ENCODE measurements at regions not wholly inside any gene's neighbourhood (a gene's known extent, or its start where the extent isn't known, plus 50 kb on each side); places are given as distances from the start of the nearest gene placed in this dataset.

- TF ChIP-seq ZNF462 (CRISPR knock-in tag; IDR thresholded peaks at IDR 0.05): no peak
- no peak for TF ChIP-seq CTCF (conservative IDR thresholded peaks at IDR 0.05; ENCODE audit: low read depth in 2 of 2)
- TF ChIP-seq EZH2phosphoT487 (IDR thresholded peaks at IDR 0.05; ENCODE audit: unreplicated experiment): no peak
- no peak for TF ChIP-seq CREB1 (CRISPR knock-in tag; IDR thresholded peaks at IDR 0.05; ENCODE audit: low read depth)
- TF ChIP-seq POLR2AphosphoS5 (IDR thresholded peaks at IDR 0.05; ENCODE audit: low read depth): no peak
Measured at GRCh38 chr16:5385811-5386210, 288.2 kb upstream of the EEF2KMT start (continued).

GRCh38 chr16:5385115-5385514 lies 287.5 kb upstream of the EEF2KMT start:
- no peak overlapping the region for H3K27ac Mint-ChIP-seq
- H3K9me3 Mint-ChIP-seq: peaks cover 11% of the 10 kb centered on the region
- no peak for ATAC-seq
- Histone ChIP-seq H3K4me1 (ENCODE audit: insufficient read depth) (no peaks in the 10 kb centered on the region), H3K79me2 (replicated peaks; ENCODE audit: insufficient read depth) (no peaks in the 10 kb centered on the region), H3K27me3 (ENCODE audit: insufficient read depth) (no peaks in the 10 kb centered on the region), H3K4me2 (no peak overlapping the region), H4K20me1 (replicated peaks; ENCODE audit: insufficient read depth) (no peaks in the 10 kb centered on the region), H2AFZ (no peak overlapping the region), H3K9me2 (ENCODE audit: insufficient read depth) (no peaks in the 10 kb centered on the region), H3K36me3 (ENCODE audit: insufficient read depth) (no peaks in the 10 kb centered on the region), H3K4me3 (no peak overlapping the region), H3K27ac (ENCODE audit: low read depth) (no peak overlapping the region), H3F3A (replicated peaks; ENCODE audit: low read depth) (no peaks in the 10 kb centered on the region)
- H3K36me3 Mint-ChIP-seq (ENCODE audit: low read depth): peaks cover 5% of the 10 kb centered on the region; the same call in 2 of the 3 replicates
- H3K4me3 Mint-ChIP-seq: no peak overlapping the region
- DNase-seq (ENCODE audit: low spot score): no peak
- peaks cover 11% of the 10 kb centered on the region for H3K4me1 Mint-ChIP-seq
- H3K27me3 Mint-ChIP-seq (ENCODE audit: insufficient read depth, low read depth, poor library complexity): peaks cover 3% of the 10 kb centered on the region
- no peak for TF ChIP-seq CTCF (conservative IDR thresholded peaks at IDR 0.05; ENCODE audit: low read depth in 2 of 2)
- TF ChIP-seq CREB1 (CRISPR knock-in tag; IDR thresholded peaks at IDR 0.05; ENCODE audit: low read depth): no peak
- no peak for TF ChIP-seq REST (IDR thresholded peaks at IDR 0.05; ENCODE audit: unreplicated experiment)
